Fibroblast of lung (primary cell): ENCODE measurements at regions not wholly inside any gene's neighbourhood (a gene's known extent, or its start where the extent isn't known, plus 50 kb on each side); places are given as distances from the start of the nearest gene placed in this dataset.

ENCODE experiments used
- EZH2 ChIP-seq: IDR thresholded peaks from 2 replicates; pipeline ENCODE4 v1.5.1; 2012; ENCODE audit warnings: low read length, control low read depth, mild to moderate bottlenecking; ENCODE audit errors: missing control alignments
- TF ChIP-seq, protein P1 (sequence below), 2 donors: IDR thresholded peaks in 1 of 2; conservative IDR thresholded peaks in 1 of 2; 1 replicate in 1 of 2; 2 replicates in 1 of 2; pipeline ENCODE4 v1.5.1; 2011 to 2012; ENCODE audit warnings: low read length in 2 of 2, control low read depth in 1 of 2, inconsistent platforms in 1 of 2, low read depth in 1 of 2, mild to moderate bottlenecking in 1 of 2

DNA sequence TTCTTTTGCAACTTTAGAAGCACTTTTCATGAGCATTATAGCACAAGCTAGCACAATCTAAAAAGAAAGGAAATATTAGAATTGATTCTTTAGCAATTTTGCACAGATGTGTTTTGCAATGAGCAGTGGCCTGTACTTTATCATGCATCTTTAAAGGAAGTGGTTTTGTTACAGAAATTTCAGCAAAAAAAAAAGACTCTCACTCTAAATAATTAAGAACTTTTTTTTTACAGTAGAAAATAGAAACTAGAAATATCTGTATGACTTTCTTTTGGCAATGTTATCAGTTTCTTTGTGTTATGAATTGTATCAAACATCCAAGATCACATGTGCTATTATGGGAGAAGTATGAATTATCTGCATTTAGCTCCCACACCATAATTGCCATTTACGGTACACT, 195.7 kb upstream of the KLF6 start:
- TF ChIP-seq, protein P1, sequence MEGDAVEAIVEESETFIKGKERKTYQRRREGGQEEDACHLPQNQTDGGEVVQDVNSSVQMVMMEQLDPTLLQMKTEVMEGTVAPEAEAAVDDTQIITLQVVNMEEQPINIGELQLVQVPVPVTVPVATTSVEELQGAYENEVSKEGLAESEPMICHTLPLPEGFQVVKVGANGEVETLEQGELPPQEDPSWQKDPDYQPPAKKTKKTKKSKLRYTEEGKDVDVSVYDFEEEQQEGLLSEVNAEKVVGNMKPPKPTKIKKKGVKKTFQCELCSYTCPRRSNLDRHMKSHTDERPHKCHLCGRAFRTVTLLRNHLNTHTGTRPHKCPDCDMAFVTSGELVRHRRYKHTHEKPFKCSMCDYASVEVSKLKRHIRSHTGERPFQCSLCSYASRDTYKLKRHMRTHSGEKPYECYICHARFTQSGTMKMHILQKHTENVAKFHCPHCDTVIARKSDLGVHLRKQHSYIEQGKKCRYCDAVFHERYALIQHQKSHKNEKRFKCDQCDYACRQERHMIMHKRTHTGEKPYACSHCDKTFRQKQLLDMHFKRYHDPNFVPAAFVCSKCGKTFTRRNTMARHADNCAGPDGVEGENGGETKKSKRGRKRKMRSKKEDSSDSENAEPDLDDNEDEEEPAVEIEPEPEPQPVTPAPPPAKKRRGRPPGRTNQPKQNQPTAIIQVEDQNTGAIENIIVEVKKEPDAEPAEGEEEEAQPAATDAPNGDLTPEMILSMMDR (conservative IDR thresholded peaks at IDR 0.05 in 1 of 2, IDR thresholded peaks at IDR 0.05 in 1 of 2; ENCODE audit: low read depth in 1 of 2, low read length in 2 of 2): no peak
- TF ChIP-seq EZH2: no peak
